GM18867 (cell line): ENCODE measurements at regions not wholly inside any gene's neighbourhood (a gene's known extent, or its start where the extent isn't known, plus 50 kb on each side); places are given as distances from the start of the nearest gene placed in this dataset.
A peak's percentile ranks its signal among the peaks of the same experiment; 100 is the strongest.

Experiments used
- ATAC-seq: cut with Tn5 transposase; IDR thresholded peaks from one replicate; pipeline ENCODE4 v1.9.1; 2021; ENCODE audit warnings: mild to moderate bottlenecking, moderate library complexity; ENCODE audit not compliant: unreplicated experiment

DNA sequence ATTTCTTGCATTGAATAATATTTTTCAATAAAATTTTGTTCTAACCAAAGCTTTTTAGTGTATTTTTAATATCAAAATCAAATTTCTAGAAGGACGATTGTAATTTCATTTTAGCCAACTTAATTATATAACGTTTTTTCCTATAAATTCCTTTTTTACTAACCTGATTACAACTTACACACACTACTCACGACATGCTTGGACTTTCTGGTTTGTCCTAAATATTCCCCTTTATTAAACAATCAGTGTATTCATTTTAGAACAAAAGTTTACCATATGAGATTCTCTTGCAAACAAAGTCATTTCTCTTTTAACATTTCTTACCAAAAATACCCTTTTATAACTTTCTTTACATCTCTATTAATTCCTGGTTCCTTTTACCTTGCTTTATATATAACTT is 173.7 kb downstream of the PWWP3B start:
- ATAC-seq = no peak

DNA sequence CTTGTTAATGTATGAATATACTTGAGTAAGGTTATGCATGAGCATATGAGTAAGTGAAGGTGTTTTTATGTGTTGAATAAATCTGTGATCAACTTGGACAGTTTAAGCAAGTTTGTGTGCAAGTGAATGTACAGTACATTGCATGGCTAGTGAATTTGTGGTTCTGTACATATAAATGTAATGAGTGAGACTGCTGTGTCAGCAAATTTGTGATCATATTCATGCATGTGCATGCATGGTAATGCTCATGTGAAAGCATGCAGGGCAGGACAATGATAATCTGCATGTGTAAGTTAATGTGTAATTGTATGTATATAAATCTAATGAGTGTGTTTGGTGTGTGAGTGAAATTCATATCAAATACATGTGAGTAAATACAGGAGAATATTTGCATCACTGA is 188.5 kb downstream of the PWWP3B start:
- no peak for ATAC-seq

- no peak for ATAC-seq
Measured at GRCh38 chrX:106363214-106363613, 195.1 kb downstream of the PWWP3B start.

- ATAC-seq = peak; percentile 84
Measured at GRCh38 chrX:106378616-106379015, 210.5 kb downstream of the PWWP3B start.

- ATAC-seq = no peak
Measured at GRCh38 chrX:106391284-106391911, 220.4 kb upstream of the RADX start.

- ATAC-seq = no peak
Measured at GRCh38 chrX:106392346-106392745, 219.4 kb upstream of the RADX start.

DNA sequence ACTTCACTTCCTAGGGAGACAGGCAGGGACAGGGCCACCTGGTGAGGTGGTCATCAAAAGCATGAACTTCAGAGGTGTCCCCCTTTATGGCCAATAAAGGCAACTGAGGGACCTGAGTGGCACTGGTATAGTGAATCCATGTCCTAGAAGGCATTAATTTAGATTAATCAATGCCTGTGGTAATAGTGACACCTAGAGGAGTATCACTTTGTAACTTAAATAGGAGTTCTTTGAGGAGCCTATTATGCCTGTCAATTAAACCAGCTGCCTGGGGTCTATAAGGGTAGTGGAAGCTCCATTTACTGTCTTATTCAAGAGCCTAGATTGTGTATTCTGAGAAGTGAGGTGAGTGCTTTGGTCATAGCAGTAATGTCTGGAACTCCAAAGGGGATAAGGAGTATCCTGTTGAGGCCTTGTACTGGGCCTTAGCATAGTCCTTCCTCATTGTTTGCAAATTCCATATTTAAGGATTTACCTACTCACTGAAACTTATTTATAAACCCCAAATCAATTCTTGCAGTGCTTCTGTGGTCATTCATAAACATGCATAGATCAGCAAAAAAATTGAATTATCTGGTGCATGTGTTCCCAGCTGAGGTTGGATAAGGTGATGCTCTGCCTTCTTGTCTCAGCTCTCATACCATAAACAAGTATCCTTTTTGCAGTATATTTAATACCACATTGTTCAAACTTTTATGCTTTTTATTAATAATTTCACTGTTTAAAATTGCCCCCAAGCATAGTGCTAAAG is 213.8 kb upstream of the RADX start:
- peak; percentile 52 for ATAC-seq

GRCh38 chrX:106401965-106402559 is 209.7 kb upstream of the RADX start:
- ATAC-seq = no peak

- no peak for ATAC-seq
Measured at GRCh38 chrX:106404512-106404911, 207.3 kb upstream of the RADX start.

- ATAC-seq = peak; percentile 93
Measured at GRCh38 chrX:106415276-106415895, 196.4 kb upstream of the RADX start.

DNA sequence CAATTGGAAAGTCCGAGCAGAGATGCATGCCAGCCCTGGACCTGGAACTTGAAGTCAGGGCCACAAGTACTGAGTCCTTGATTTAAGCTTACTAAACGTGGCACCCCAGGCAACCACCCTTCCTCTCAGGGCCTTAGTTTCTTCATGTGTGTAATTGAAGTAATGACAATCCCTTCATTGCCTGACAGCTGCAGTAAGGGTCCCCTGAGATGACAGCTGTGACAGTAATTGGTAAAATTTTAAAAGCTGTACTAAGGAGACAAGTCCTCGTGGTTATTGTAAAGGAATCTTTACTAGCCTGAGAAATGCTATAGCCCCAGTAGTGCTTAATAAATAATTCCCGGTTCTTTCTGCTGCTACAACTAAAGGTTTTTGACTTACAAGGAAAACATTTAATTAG is 175.1 kb upstream of the RADX start:
- ATAC-seq = no peak

- no peak for ATAC-seq
Measured at GRCh38 chrX:106437407-106437806, 174.4 kb upstream of the RADX start.

DNA sequence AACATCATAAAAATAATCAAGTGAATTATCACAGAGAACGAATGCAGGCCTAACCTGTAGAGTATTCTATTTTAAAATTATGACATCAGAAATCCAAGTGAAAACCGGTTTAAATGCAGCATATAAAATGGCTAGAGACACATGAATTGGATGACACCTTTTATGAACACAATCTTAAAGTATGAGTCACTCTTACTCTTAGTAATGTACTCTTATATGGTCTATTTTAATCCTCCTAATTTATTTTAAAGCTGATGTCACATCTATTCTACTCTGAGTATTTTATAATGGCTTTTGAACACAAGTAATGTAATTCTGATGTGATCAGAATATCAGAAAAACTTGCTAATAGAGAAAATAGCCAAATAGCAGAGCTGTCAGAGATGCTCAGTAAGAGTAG is 161.4 kb upstream of the RADX start:
- ATAC-seq = no peak

- ATAC-seq = no peak
Measured at GRCh38 chrX:106451933-106452332, 159.8 kb upstream of the RADX start.

DNA sequence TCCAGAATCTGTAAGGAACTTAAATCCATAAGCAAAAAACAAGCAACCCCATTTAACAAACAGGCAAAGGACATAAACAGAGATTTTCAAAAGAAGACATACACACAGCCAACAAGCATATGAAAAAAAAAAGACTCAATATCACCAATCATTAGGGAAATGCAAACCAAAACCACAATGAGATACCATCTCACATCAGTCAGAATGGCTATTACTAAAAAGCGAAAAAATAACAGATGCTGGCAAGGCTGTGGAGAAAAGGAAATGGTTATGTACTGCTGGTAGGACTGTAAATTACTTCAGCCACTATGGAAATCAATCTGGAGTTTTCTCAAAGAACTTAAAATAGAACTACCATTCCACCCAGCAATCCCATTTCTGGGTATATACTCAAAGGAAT is 156.8 kb upstream of the RADX start:
- no peak for ATAC-seq

DNA sequence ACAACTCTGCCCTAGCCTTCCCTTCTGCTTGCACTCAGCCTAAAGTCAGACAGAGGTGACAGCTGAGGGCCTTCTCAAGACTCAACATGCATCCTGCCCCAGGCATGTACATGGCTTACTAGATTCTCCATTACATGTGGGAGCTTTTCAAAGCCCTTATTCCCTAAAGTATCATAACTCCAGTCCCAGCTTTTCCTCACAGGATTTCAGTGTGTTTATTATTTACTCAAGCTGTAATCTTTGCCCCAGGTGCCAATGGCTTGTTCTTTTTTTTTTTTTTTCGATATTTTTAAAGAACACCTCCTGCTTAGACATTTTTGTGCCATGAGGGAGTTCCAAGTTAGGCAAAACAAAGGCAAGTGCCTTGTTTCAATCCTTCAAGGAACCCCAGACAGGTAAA is 154.0 kb upstream of the RADX start:
- no peak for ATAC-seq

GRCh38 chrX:106467422-106467821 is 144.4 kb upstream of the RADX start:
- no peak for ATAC-seq

DNA sequence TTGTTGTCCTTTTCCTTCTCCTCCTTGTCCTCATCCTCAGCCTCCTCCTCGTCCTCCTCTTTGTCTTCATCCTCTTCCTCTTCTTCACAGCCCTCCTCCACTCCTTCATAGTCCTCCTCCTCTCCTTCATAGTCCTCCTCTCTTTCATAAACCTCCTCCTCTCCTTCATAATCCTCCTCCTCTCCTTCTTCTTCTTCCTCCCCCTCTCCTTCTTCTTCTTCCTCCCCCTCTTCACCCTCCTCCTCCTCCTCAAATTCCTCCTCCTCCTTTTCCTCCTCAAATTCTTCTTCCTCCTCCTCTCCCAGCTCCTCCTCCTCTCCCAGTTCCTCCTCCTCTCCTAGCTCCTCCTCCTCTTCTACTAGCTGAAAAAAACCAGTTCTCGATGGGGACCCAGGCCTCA is 143.8 kb upstream of the RADX start:
- ATAC-seq = no peak

DNA sequence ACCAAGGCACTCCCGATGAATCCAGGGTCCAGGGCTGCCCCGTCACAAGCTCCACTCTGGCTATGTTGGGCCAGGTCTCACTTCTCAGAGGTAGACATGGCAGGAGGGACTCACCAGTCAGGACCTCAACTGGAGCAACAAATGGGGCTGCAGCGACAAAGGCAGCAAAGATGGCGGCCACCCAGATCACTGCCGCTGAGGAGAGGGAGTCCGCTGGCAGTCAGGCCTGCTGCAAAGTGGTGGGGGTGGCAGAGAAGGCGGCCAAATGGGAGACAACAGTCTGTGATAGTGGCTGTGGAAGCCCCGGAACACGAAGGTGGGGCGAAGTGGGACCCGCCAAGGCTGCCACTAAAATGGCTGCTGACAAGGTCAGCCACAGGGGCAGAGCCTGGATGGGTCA is 143.3 kb upstream of the RADX start:
- no peak for ATAC-seq

DNA sequence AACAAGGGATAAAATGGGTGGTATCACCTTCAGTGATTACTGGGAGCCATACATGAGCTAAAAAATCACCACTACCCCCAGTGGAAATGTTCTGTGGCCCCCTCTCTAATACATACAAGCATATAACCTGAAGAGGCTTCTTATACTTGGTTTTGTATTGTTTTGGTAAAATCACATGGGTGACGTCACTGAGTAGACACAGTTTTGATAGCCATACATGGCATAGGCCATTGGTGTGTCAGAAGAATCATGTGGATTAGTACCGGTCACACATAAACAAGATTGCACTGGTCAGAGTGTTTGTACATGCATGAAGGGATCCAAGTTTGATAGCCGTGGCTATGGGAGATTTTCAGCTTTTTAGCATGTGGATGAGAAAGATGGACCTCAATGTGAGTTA is 131.9 kb upstream of the RADX start:
- ATAC-seq = no peak

DNA sequence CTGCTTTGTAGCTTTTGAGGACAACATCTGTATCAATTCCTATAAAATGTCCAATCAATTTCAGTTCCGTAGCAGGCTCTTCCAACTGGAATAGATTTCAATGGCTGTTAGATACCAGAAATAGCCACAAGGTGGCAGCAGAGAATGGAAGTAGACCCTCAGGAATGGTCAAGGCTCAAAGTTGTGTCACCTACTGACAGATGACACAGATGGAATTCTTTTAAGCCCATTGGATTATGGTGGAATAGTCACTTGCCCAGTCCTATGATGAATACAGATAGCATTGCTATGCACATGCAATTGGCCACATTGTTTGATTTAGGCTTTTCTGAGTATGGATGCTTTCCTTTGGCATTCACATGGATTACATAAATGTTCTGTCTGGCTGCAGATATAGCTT is 130.4 kb upstream of the RADX start:
- peak; percentile 31 for ATAC-seq

DNA sequence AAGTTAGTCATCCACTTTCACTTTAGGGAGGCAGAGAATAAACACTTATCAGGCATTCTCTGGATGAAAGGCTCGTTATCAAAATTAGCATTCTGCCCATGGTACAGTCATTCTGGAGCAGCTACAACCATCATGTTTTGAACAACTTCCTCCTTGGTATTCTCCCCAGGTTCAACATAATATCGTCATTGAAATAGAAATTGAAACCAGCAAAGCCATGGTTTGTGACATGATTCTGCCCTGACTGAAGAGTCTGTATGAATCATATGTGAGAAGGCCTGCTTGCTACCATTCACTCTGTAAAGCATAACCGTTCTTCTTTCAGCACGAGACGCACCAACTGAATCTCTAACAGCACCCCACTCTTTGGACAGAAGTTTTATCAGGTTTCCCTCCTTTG is 127.5 kb upstream of the RADX start:
- peak; percentile 99 for ATAC-seq
